GM12891 (cell line): ENCODE measurements at regions not wholly inside any gene's neighbourhood (a gene's known extent, or its start where the extent isn't known, plus 50 kb on each side); places are given as distances from the start of the nearest gene placed in this dataset.

Experiments
- DNase-seq: peaks from one replicate; pipeline ENCODE4 v3.0.0; 2011; ENCODE audit warnings: low spot score; ENCODE audit not compliant: insufficient read length
- FAIRE-seq: peaks from 2 replicates; lab custom pipeline; 2011; peaks lifted over from hg19 to GRCh38; lab: Jason Lieb, UNC
- PAX5 ChIP-seq: IDR thresholded peaks from 2 replicates; pipeline ENCODE4 v1.6.1; 2011; ENCODE audit warnings: low read length, moderate library complexity, mild to moderate bottlenecking; ENCODE audit not compliant: insufficient read depth, severe bottlenecking
- POLR2A ChIP-seq: IDR thresholded peaks from 2 replicates; pipeline ENCODE4 v1.6.1; 2011; ENCODE audit warnings: low read depth, low read length, control low read depth
- POLR2AphosphoS5 ChIP-seq: IDR thresholded peaks from 2 replicates; pipeline ENCODE4 v1.6.1; 2011; ENCODE audit warnings: low read depth, low read length, control low read depth
- POU2F2 ChIP-seq: IDR thresholded peaks from 2 replicates; pipeline ENCODE4 v1.6.1; 2011; ENCODE audit warnings: low read depth, mild to moderate bottlenecking, control low read depth, low read length, moderate library complexity
- SPI1 ChIP-seq: IDR thresholded peaks from 2 replicates; pipeline ENCODE4 v1.6.1; 2011; ENCODE audit warnings: low read depth, low read length, control low read depth
- TAF1 ChIP-seq: IDR thresholded peaks from 2 replicates; pipeline ENCODE4 v1.6.1; 2011; ENCODE audit warnings: low read depth, low read length, control low read depth

DNA sequence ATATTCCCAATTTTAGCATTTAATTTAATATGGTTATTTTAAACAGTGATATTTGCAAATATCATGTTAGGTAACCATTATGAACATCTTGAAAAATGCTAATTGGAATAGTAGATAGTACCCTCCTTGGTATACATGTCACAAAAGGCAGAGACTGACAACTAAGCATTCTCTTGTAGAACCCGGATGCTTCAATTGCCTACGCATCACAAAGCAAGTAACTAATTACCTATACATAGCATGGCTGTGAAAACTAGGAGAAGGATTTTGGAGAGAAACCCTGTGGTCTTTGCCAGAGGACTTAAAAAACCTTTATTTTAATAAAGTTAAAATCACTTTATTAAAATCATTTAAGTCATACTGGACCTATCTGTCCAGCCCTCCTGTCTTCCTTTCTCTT is 764.1 kb upstream of the TENM3 start:
- TF ChIP-seq PAX5 = no peak
- no peak for TF ChIP-seq POU2F2
- TF ChIP-seq POLR2A = no peak
- no peak for TF ChIP-seq POLR2AphosphoS5
- TF ChIP-seq TAF1 = no peak
- no peak for DNase-seq
- FAIRE-seq = no peak

- no peak for DNase-seq
- FAIRE-seq = no peak
Measured at GRCh38 chr4:181484396-181484795, 758.8 kb upstream of the TENM3 start.

DNA sequence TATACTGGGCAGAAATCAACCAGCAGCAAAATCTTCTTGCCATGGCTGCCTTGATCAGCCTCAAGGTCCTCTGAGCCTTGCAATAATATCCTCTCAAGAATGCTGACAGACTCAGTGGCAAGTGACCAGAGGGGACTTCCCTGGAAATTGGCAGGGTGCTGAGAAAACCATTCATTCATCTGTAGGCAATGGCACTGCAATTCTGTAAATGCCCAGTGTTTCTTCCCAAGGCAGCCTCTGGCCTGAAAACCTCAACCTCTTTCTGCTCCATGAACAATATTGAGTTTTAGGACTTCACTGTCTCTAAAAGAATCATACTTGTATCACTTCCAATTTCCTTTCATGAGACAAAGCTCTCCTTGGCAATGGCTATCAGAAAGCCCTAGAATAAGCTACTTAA is 754.3 kb upstream of the TENM3 start:
- DNase-seq (no peak), FAIRE-seq (no peak)
- TF ChIP-seq POLR2AphosphoS5 = no peak
- no peak for TF ChIP-seq SPI1
- TF ChIP-seq TAF1 = no peak
- no peak for TF ChIP-seq POU2F2
- TF ChIP-seq PAX5 = no peak
- TF ChIP-seq POLR2A = no peak

More at GRCh38 chr4:181484396-181484795, 758.8 kb upstream of the TENM3 start:
- TF ChIP-seq SPI1 (no peak), TAF1 (no peak), POU2F2 (no peak), POLR2AphosphoS5 (no peak), PAX5 (no peak), POLR2A (no peak)

DNA sequence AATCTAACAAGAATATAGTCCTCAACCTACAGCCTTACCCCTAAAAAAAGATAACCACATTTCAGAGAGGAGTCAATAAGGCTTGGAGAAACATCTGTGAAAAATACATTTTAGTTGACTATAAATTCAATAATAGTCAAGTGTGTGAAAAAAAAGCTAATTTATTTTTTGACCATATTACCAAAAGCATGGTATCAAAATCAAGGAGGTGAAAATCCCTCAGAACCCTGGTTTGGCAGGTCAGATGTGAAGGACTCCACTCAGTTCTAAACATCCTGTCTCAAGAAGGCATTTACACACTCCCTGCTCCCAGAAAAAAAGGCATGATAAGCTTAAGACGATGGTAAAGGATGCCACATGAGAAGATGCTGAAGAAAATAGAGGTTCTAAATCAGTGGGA is 745.1 kb upstream of the TENM3 start:
- FAIRE-seq = no peak
- DNase-seq = no peak
- TF ChIP-seq SPI1 (no peak), TAF1 (no peak), POLR2A (no peak), PAX5 (no peak), POLR2AphosphoS5 (no peak), POU2F2 (no peak)

- no peak for FAIRE-seq
Measured at GRCh38 chr4:181502611-181503010, 740.6 kb upstream of the TENM3 start.

GRCh38 chr4:181503687-181504390 is 739.4 kb upstream of the TENM3 start:
- DNase-seq = no peak
- FAIRE-seq = no peak

More at GRCh38 chr4:181502611-181503010, 740.6 kb upstream of the TENM3 start:
- TF ChIP-seq SPI1 (no peak), POLR2A (no peak), PAX5 (no peak), POU2F2 (no peak), POLR2AphosphoS5 (no peak), TAF1 (no peak)
- no peak for DNase-seq

DNA sequence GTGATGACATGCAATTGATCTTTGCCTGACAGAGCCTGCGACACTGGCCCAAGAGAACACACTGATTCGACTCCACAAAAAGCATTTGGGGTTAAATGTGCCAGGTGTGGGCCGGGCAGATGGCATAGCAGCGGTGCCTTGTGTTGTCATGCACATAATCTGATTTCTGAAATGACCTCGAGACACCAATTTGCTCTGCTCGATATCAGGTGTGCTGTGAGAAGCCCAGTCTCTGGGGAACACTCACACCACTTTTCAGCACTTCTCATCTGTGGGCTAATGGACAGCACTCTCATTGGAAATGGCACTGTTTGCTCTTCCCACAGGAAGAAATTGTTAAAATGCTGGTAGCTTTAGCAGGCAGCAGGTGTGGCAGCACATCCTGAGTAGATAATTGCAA is 738.3 kb upstream of the TENM3 start:
- no peak for FAIRE-seq
- DNase-seq = no peak
- TF ChIP-seq POLR2AphosphoS5 (no peak), TAF1 (no peak), SPI1 (no peak), PAX5 (no peak), POLR2A (no peak), POU2F2 (no peak)

More at GRCh38 chr4:181503687-181504390, 739.4 kb upstream of the TENM3 start:
- TF ChIP-seq POU2F2 (no peak), POLR2AphosphoS5 (no peak), SPI1 (no peak), POLR2A (no peak), PAX5 (no peak), TAF1 (no peak)

DNA sequence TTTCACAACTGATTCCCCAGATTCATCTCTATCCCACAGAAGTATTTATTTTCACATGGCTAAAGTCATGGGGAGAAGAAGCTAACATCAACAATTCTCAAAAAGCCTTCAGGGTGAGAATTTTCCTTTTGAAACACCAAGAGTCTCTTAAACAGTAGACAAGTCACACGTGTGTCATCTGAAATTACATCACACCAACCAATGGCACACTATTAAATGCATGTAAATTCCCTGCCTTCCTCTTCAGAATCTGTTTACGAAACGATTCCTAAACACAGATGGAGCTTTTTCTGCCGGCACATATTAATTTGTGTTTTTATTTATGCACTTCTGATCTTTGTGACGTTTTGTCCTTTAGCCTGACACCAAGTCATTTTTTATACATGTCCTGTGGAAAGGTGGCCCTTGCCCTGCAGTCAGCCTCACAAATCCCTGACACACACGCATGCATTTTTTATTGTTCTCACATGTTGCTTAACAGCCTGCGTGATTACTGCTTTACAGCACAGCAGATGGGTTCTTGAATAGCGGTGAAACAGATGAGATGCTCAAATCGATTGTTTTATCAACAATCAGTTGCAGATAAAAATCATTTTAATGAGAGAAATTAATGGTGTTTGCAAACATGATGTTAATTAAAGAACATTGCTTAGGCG is 735.9 kb upstream of the TENM3 start:
- FAIRE-seq (no peak), DNase-seq (no peak)
- TF ChIP-seq POU2F2 (no peak), POLR2A (no peak), SPI1 (no peak), PAX5 (no peak), POLR2AphosphoS5 (no peak)

DNA sequence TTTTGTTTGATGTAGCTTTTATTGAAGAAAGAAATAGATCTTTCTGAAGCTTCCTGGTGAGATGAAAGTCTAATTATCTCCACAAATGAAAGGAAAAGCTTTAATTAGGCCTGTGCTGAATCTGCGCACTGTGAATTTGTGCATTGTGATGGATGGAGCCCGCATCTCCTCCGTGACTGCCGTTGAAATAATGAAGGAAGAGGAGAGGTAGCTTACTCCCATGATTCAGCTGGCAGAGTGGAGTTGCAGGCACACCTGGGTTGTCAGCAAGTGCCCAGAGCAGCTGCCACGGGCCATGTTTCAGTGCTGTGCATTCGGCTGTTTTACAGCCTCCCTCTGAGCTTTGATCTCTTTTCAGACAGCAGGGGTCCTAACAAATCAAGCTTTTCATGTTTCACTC is 735.3 kb upstream of the TENM3 start:
- TF ChIP-seq TAF1 (no peak), POLR2AphosphoS5 (no peak), POLR2A (no peak), PAX5 (no peak), SPI1 (no peak), POU2F2 (no peak)
- FAIRE-seq (no peak), DNase-seq (no peak)
